GM21423 (cell line): ENCODE measurements at regions not wholly inside any gene's neighbourhood (a gene's known extent, or its start where the extent isn't known, plus 50 kb on each side); places are given as distances from the start of the nearest gene placed in this dataset.

Experiments used
- ATAC-seq: cut with Tn5 transposase; IDR thresholded peaks from one replicate; pipeline ENCODE4 v1.9.1; 2021; ENCODE audit warnings: mild to moderate bottlenecking, moderate library complexity; ENCODE audit not compliant: unreplicated experiment

DNA sequence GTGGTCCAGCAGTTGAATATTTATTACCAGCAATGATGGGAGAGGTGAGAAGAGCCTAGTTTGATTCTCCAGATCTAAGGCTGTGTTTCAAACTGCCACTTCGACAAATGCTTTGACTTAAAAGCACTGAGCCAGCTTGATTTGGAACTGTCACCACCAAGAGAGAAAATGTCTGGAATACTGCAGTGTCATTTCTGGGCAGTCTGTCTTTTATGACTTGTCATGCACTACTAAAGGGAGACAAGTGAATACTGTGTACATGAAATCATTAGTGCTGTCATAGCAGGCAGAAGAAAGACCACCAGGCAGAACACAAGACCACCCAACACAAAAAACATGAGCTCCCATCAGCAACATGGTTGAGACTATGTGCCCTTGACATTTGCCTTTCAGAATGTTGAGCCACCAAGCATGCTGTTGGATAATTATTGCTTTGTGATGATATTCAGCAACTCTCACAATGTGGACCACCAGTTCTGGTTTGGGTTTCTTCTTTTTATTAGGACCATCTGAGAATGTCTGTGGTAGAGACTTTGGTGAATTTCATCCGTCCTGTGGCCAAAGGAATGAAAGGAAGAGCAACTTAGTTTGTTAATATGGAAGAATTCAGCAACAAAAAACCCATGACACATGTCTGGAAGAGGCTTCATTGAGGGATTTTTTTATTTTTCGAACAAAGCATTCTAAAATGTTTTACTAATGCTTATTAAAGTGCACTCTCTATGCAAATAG lies 125.8 kb downstream of the NTMT2 start:
- ATAC-seq: no peak

DNA sequence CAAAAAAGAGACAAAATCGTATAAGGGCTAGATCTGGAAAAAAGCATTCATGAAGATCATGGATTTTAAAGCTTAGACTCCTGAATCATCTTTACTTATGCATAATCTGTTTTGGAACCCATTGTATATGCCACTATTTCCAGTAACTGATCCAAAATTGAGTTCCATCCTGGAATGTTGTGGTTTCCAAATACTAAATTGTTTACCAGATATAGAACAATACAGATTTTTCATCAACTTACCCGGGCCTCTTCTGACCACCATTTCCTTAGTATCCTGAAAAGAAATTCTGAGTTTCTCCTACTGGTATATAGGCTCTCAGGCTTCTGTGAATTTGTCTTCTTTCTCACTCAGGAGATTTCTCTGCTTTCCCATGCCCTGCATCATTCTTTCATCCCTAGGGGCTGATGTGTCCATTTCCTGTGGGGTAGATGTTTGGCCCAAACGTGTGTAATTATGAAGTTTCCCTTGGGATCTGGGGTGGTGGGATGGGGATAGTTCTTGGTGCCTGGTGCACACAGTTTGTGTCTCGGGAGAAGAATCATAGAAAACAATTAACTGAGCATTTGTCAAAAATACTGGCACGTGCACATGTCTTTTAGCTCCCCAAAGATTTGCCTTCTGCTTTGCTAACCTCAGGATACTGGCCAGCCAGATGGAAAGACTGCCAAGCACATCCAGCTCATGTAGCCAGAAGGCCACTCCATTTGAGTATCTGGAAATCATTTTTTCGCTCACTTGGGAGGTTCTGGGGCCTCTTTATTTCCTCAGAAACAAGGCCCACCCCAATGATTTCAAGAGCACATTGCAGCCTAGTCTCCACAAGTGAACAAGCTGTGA lies 127.8 kb downstream of the NTMT2 start:
- no peak for ATAC-seq

DNA sequence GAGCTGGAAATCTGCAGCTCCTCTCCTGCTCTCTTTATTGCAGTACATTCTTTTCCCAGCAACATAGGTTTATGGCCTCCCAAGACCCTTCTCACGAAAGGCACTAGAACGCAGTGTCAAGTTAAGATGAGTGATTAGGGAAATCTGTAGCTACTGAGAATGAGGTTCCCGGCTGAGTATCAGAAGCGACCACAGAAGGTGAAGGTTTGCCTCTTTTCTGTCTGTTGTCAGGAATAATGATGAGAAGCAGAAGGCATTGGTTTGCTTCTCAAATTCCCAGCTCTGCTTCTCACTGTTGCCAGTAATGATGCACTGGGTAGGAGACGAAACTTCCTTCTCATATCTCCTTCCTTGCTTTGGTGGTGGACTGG lies 128.4 kb downstream of the NTMT2 start:
- ATAC-seq: no peak

DNA sequence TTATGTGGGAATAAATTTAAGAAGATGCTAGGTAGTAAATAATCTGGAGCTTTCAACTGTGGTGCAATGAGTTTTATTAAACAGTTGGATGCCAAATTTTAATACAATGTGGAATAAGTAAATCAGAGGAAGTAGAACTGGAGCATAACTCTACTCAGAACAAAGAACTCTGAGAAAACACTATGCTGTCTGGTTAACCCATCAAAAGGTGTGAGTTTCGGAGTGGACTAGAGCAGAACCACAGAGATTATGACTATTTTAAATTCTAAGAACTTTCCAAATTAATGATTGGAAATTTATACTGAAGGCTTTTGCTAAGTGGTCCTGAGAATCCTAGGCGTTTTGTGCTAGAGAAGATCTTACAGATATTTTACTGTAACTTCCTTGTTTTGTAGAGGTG lies 132.2 kb downstream of the NTMT2 start:
- no peak for ATAC-seq

GRCh38 chr1:170284016-170284415 lies 138.3 kb downstream of the NTMT2 start:
- no peak for ATAC-seq

DNA sequence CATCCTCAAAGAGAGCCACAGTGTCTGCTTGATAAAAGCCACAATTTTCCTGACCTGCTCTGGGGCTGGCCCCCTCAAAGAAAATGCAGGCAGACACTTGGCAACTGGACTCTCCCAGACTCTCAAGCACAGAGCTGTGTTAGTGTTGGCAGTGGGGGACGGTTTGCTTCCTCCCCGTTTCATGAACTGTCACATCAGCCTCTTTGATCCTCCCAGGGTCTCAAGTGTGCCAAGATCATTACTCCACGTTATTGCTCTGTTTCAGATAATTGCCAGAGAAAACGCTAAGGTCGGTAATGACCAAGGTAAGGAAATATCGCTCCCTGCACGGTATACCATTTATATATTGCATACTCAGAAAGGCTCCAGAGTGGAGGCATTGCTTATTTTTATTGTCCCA lies 138.8 kb downstream of the NTMT2 start:
- ATAC-seq: no peak

DNA sequence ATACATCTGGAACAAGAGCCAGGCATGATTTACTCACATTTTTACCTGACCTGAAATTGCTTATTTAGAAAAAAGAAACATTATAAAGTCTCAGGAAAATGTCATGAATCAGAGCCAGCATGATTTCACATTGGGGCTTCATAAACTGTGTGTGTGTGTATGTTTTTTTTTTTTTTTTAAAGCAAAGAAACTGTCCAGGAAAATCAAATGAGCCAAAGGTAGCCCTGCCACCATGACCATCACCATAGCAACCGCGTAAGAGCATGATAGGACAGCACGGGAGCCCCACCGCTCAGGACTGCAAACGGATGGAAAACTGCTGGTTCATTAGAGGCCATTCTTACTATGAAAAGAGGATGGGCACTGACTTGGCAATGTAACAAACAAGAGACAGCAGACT lies 139.2 kb downstream of the NTMT2 start:
- no peak for ATAC-seq

DNA sequence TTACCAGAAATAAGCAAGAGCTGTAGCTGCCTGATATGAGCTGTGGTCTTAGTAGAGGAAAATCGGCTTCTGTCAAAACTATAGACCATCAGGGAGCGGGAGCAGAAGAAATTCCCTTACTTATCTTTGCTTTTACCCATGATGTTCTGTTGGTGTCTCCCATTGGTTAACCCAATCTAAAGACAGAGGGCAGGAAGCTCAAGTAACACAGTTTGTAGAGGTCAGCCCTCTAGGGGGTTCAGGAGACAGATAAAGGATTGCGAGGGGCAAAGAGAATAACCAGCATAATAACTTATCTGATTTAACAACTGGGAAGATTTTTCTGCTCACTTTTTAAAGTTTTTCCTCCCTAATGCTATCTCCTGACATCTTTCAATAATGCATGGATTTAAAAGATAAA lies 142.4 kb downstream of the NTMT2 start:
- ATAC-seq: no peak

DNA sequence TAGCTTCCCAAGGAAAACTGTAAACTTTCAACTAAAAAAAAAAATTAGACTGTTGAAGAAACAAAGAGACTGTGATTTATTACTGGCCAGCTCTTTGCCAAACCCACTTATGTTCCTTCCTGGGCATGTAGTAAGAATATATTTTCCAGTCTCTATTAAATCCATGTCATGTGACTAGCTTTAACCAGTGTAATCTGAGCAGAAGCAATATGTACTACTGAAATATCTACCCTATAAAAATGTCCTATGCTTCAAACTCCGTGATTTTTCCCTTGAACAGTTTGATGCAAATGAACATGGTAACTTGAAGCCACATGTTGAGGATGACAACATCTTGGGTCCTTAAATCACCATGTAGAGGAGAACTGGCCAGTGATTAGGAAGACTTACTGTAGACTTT lies 144.5 kb downstream of the NTMT2 start:
- ATAC-seq: no peak

GRCh38 chr1:170290991-170291390 lies 145.2 kb downstream of the NTMT2 start:
- ATAC-seq: no peak

GRCh38 chr1:170291516-170291915 lies 145.8 kb downstream of the NTMT2 start:
- no peak for ATAC-seq

DNA sequence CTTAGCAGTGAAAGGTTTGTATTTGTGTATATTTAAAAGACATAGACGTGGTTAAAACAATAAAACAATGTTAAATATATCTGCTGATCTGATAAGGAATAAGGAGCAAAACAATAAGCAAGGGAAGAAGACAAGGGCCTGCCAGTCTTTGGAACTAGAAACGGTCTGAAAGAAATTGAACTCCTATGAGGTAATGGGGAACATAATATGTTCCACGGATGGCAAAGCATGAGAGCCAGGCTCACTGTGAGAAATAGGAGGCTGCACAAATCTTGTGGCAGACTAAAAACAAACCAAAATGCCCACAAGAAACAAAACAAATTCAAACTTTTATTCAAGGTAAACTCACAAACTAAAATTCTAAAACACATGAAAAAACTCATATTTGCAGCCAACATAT lies 150.5 kb downstream of the NTMT2 start:
- no peak for ATAC-seq

- ATAC-seq: no peak
Observed at GRCh38 chr1:170296642-170297041, 150.9 kb downstream of the NTMT2 start.

- no peak for ATAC-seq
Observed at GRCh38 chr1:170301596-170301995, 155.8 kb downstream of the NTMT2 start.

DNA sequence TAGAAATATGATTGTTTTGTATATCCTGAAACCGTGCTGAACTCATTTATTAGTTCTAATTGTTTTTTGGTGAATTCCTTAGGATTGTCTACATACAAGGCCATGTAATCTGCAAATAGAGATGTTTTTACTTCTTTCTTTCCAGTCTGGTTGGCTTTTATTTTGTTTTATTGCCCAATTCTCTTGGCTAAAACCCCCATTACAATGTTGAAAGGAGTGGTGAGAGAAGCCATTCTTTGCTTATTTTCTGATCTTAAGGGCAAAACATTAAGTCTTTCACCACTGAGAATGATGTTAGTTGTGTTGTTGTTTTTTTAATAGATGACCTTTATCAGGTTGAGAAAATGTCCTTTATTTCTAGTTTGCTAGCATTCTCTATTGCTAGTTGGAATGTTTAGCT lies 157.3 kb downstream of the NTMT2 start:
- ATAC-seq: no peak

- no peak for ATAC-seq
Observed at GRCh38 chr1:170305777-170306512, 160.2 kb downstream of the NTMT2 start.

GRCh38 chr1:170306513-170306910 lies 160.8 kb downstream of the NTMT2 start:
- ATAC-seq: no peak

- ATAC-seq: no peak
Observed at GRCh38 chr1:170306948-170307347, 161.2 kb downstream of the NTMT2 start.

DNA sequence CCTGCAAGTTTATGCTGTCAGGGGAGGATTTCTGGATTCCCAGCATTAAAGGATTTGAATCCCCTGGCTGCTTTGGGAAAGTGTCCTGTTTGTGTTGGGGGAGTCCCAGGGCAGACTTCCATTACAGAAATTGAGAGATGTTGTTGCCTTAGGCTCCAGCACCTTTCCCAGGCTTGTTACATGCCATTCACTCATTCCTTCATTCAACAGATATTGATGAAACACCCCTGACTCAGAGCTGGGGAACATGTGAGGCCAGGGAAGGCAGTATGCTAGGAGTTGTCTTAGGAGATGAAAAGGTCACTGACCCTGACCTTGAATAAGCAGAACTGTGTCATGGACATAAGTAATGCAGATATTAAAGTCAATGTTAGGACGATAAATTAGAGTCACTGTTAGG lies 161.7 kb downstream of the NTMT2 start:
- no peak for ATAC-seq

- no peak for ATAC-seq
Observed at GRCh38 chr1:170309389-170310013, 163.7 kb downstream of the NTMT2 start.

DNA sequence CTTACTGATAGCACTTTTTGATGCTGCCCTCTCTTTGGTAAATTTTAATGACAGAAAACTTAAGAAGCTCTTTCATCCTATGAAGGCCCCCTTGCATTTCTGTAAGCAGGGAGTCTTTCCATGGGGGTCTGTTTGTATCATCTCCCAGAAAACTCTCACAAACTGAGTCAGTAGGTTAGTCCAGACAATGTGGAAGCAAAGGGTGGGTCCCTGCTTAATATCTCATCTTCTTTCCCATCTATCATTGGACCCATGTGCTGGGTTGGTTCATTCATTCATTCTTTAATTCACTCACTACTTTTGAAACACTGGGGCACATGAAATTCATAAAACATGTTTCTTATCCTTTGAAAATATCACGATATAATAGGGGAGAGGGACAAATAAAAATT lies 164.3 kb downstream of the NTMT2 start:
- ATAC-seq: no peak
